ENCODE measurements at regions not wholly inside any gene's neighbourhood (a gene's known extent, or its start where the extent isn't known, plus 50 kb on each side); places are given as distances from the start of the nearest gene placed in this dataset.

GRCh38 chr6:145569140-145569539 lies 166.2 kb downstream of the EPM2A start (continued):
- TF ChIP-seq CHD7 (IDR thresholded peaks at IDR 0.05; ENCODE audit: insufficient replicate concordance, low read length) (no peak), GTF2F1 (IDR thresholded peaks at IDR 0.05; ENCODE audit: borderline replicate concordance, low read depth, low read length) (no peak)

Data from H1 (cell line).